ENCODE measurements at regions not wholly inside any gene's neighbourhood (a gene's known extent, or its start where the extent isn't known, plus 50 kb on each side); places are given as distances from the start of the nearest gene placed in this dataset.

GRCh38 chr1:115495111-115495510, 146.7 kb upstream of the VANGL1 start:
- no peak for DNase-seq (ENCODE audit: low read depth in 3 of 3, low spot score in 2 of 3)

- DNase-seq (ENCODE audit: low read depth in 3 of 3, low spot score in 2 of 3) = no peak
Measured at GRCh38 chr1:115493834-115494233, 147.9 kb upstream of the VANGL1 start.

- DNase-seq (ENCODE audit: low read depth in 3 of 3, low spot score in 2 of 3) = no peak
Measured at GRCh38 chr1:115492880-115493279, 148.9 kb upstream of the VANGL1 start.

GRCh38 chr1:115492019-115492595, 149.7 kb upstream of the VANGL1 start:
- no peak for DNase-seq (ENCODE audit: low read depth in 3 of 3, low spot score in 2 of 3)

GRCh38 chr1:115491298-115492018, 150.3 kb upstream of the VANGL1 start:
- no peak for DNase-seq (ENCODE audit: low read depth in 3 of 3, low spot score in 2 of 3)

GRCh38 chr1:115479055-115479482, 141.0 kb upstream of the NGF start:
- no peak for DNase-seq (ENCODE audit: low read depth in 3 of 3, low spot score in 2 of 3)

- no peak for DNase-seq (ENCODE audit: low read depth in 3 of 3, low spot score in 2 of 3)
Measured at GRCh38 chr1:115477071-115477470, 139.0 kb upstream of the NGF start.

GRCh38 chr1:115476616-115477015, 138.6 kb upstream of the NGF start:
- DNase-seq (ENCODE audit: low read depth in 3 of 3, low spot score in 2 of 3) = no peak

- no peak for DNase-seq (ENCODE audit: low read depth in 3 of 3, low spot score in 2 of 3)
Measured at GRCh38 chr1:115475901-115476300, 137.9 kb upstream of the NGF start.

- no peak for DNase-seq (ENCODE audit: low read depth in 3 of 3, low spot score in 2 of 3)
Measured at GRCh38 chr1:115475252-115475651, 137.2 kb upstream of the NGF start.

GRCh38 chr1:115473986-115474565, 136.0 kb upstream of the NGF start:
- DNase-seq (ENCODE audit: low read depth in 3 of 3, low spot score in 2 of 3) = no peak

- no peak for DNase-seq (ENCODE audit: low read depth in 3 of 3, low spot score in 2 of 3)
Measured at GRCh38 chr1:115469703-115470476, 131.8 kb upstream of the NGF start.

GRCh38 chr1:115467790-115468189, 129.7 kb upstream of the NGF start:
- no peak for DNase-seq (ENCODE audit: low read depth in 3 of 3, low spot score in 2 of 3)

GRCh38 chr1:115467196-115467595, 129.1 kb upstream of the NGF start:
- DNase-seq (ENCODE audit: low read depth in 3 of 3, low spot score in 2 of 3) = no peak

GRCh38 chr1:115466433-115466832, 128.4 kb upstream of the NGF start:
- no peak for DNase-seq (ENCODE audit: low read depth in 3 of 3, low spot score in 2 of 3)

- no peak for DNase-seq (ENCODE audit: low read depth in 3 of 3, low spot score in 2 of 3)
Measured at GRCh38 chr1:115465802-115466363, 127.8 kb upstream of the NGF start.

- no peak for DNase-seq (ENCODE audit: low read depth in 3 of 3, low spot score in 2 of 3)
Measured at GRCh38 chr1:115463347-115463746, 125.3 kb upstream of the NGF start.

GRCh38 chr1:115462566-115463076, 124.6 kb upstream of the NGF start:
- DNase-seq (ENCODE audit: low read depth in 3 of 3, low spot score in 2 of 3) = no peak

- no peak for DNase-seq (ENCODE audit: low read depth in 3 of 3, low spot score in 2 of 3)
Measured at GRCh38 chr1:115461526-115461925, 123.5 kb upstream of the NGF start.

- DNase-seq (ENCODE audit: low read depth in 3 of 3, low spot score in 2 of 3) = no peak
Measured at GRCh38 chr1:115459161-115459560, 121.1 kb upstream of the NGF start.

All from right renal cortex interstitium (tissue), 3 donors.